ENCODE measurements at regions not wholly inside any gene's neighbourhood (a gene's known extent, or its start where the extent isn't known, plus 50 kb on each side); places are given as distances from the start of the nearest gene placed in this dataset.

GRCh38 chr7:51366930-51367613, 50.5 kb upstream of the COBL start:
- peak; percentile 58 for TF ChIP-seq CTCF (IDR thresholded peaks at IDR 0.05; ENCODE audit: insufficient read depth, low read depth, low read length, missing control alignments)
- DNase-seq (ENCODE audit: low read depth), result peak; percentile 36
- no peak overlapping the region for H3K4me3 ChIP-seq (ENCODE audit: low read depth, low read length)

Data from GM12865 (cell line).